Esophagus muscularis mucosa (tissue), 4 donors: ENCODE measurements at regions not wholly inside any gene's neighbourhood (a gene's known extent, or its start where the extent isn't known, plus 50 kb on each side); places are given as distances from the start of the nearest gene placed in this dataset.
"Not testable (repeated sequence)": the region's sequence is repeated elsewhere in the genome, so short reads cannot be mapped to it uniquely, and the experiment has no call there.

Experiments
- DNase-seq: peaks from one replicate; pipeline ENCODE4 v3.0.0-alpha.2; 2017; ENCODE audit errors: extremely low spot score
- H3K27ac ChIP-seq, 4 donors: fragments of 200-600 bp; sonication (generic); replicated peaks in 1 of 4; 1 replicate in 3 of 4; 2 replicates in 1 of 4; pipeline ENCODE4 v1.5.1; 2016 to 2019; ENCODE audit warnings: mild to moderate bottlenecking in 1 of 4
- H3K27me3 ChIP-seq, 4 donors: fragments of 200-600 bp; sonication (generic); one replicate each; pipeline versions ENCODE4 v1.5.1 to v1.6.0; 2016 to 2019
- H3K36me3 ChIP-seq, 4 donors: fragments of 200-600 bp; sonication (generic); one replicate each; pipeline ENCODE4 v1.5.1; 2016 to 2019
- H3K4me1 ChIP-seq, 4 donors: fragments of 200-600 bp; sonication (generic); one replicate each; pipeline ENCODE4 v1.5.1; 2016 to 2019
- H3K4me3 ChIP-seq, 4 donors: fragments of 200-600 bp; sonication (generic); 1 replicate in 2 of 4; 2 replicates in 2 of 4; pipeline ENCODE4 v1.5.1; 2016 to 2019; ENCODE audit warnings: mild to moderate bottlenecking in 4 of 4, moderate library complexity in 1 of 4
- H3K9me3 ChIP-seq, 4 donors: fragments of 200-600 bp; sonication (generic); 1 replicate in 3 of 4; 2 replicates in 1 of 4; pipeline ENCODE4 v1.5.1; 2016 to 2019
- CTCF ChIP-seq, 3 experiments: fragments of 200-600 bp in 2 of 3; fragments of 450-650 bp in 1 of 3; sonication (generic) in 2 of 3; IDR thresholded peaks; one replicate each; pipeline ENCODE4 v1.5.1; 2017 to 2019; ENCODE audit warnings: antibody characterized with exemption in 3 of 3, mild to moderate bottlenecking in 2 of 3, moderate library complexity in 1 of 3
- EP300 ChIP-seq: sonication (generic); formaldehyde crosslinking; IDR thresholded peaks from one replicate; pipeline ENCODE4 v1.6.1; 2017; ENCODE audit warnings: antibody characterized with exemption
- POLR2A ChIP-seq: fragments of 450-650 bp; IDR thresholded peaks from one replicate; pipeline ENCODE4 v1.6.1; 2017; ENCODE audit warnings: antibody characterized with exemption, moderate library complexity, mild to moderate bottlenecking, low read depth
- POLR2AphosphoS5 ChIP-seq, 2 donors: sonication (generic); formaldehyde crosslinking; IDR thresholded peaks; one replicate each; pipeline ENCODE4 v1.6.1; 2017; ENCODE audit warnings: antibody characterized with exemption in 2 of 2
- WGBS: methylation state at CpG from one replicate; pipeline ENCODE4 v1.1.5; 2018; 5-methylcytosine and 5-hydroxymethylcytosine counted together
- intact Hi-C: fragments of 100-400 bp; cut with DNase I; formaldehyde crosslinking; loops from one replicate; pipeline ENCODE4 v1.15.1; 2023

GRCh38 chr2:54029721-54030395 is 59.1 kb upstream of the PSME4 start:
- 81% methylated on average over 11 of the region's 11 CpGs for WGBS
- intact Hi-C loops, result no loop called here
- H3K27ac ChIP-seq, result no peak overlapping the region
- TF ChIP-seq POLR2A, result no peak
- TF ChIP-seq POLR2AphosphoS5 (IDR thresholded peaks at IDR 0.05), result no peak
- no peak for TF ChIP-seq EP300
- TF ChIP-seq CTCF (IDR thresholded peaks at IDR 0.05), result no peak
- H3K9me3 ChIP-seq, result no peaks in the 10 kb centered on the region
- DNase-seq, result peak; percentile 66
- H3K4me1 ChIP-seq, result peaks cover 0 to 6% (median 0%) of the 10 kb centered on the region in 4 donors
- H3K36me3 ChIP-seq, result peaks cover 0 to 4% (median 0%) of the 10 kb centered on the region in 4 donors
- no peak overlapping the region for H3K4me3 ChIP-seq
- no peaks in the 10 kb centered on the region for H3K27me3 ChIP-seq

GRCh38 chr2:54025463-54026075 is 54.8 kb upstream of the PSME4 start:
- H3K9me3 ChIP-seq, intact Hi-C loops, DNase-seq, H3K36me3 ChIP-seq, H3K27ac ChIP-seq, H3K27me3 ChIP-seq, H3K4me3 ChIP-seq, H3K4me1 ChIP-seq: not testable (repeated sequence)
- WGBS, result over 99% methylated on average over 6 of the region's 6 CpGs

GRCh38 chr2:54024576-54024975 is 53.8 kb upstream of the PSME4 start:
- Histone ChIP-seq H3K36me3 (no peaks in the 10 kb centered on the region), H3K4me1 (peaks cover 0 to 6% (median 0%) of the 10 kb centered on the region in 4 donors), H3K27me3 (no peaks in the 10 kb centered on the region), H3K4me3 (no peak overlapping the region), H3K9me3 (peaks cover 0 to 8% (median 0%) of the 10 kb centered on the region in 4 donors), H3K27ac (no peak overlapping the region)
- intact Hi-C loops, result no loop called here
- 95% methylated on average over 2 of the region's 2 CpGs for WGBS
- no peak for DNase-seq
- no peak for TF ChIP-seq EP300
- no peak for TF ChIP-seq POLR2A

GRCh38 chr2:54021702-54022101 is 50.9 kb upstream of the PSME4 start:
- Histone ChIP-seq H3K36me3 (no peaks in the 10 kb centered on the region), H3K27ac (no peak overlapping the region), H3K9me3 (peaks cover 0 to 8% (median 0%) of the 10 kb centered on the region in 4 donors), H3K4me1 (peaks cover 0 to 1% (median under 1%) of the 10 kb centered on the region in 4 donors), H3K27me3 (no peaks in the 10 kb centered on the region), H3K4me3 (no peak overlapping the region)
- 76% methylated on average over 3 of the region's 3 CpGs for WGBS
- intact Hi-C loops, result no loop called here
- TF ChIP-seq EP300 (no peak), POLR2A (no peak), CTCF (IDR thresholded peaks at IDR 0.05) (no peak), POLR2AphosphoS5 (IDR thresholded peaks at IDR 0.05) (no peak)
- DNase-seq, result no peak

GRCh38 chr2:54020793-54021414 is 50.1 kb upstream of the PSME4 start:
- Histone ChIP-seq H3K27ac (no peak overlapping the region), H3K27me3 (no peaks in the 10 kb centered on the region), H3K4me3 (no peak overlapping the region), H3K4me1 (peaks cover 2 to 9% (median 6%) of the 10 kb centered on the region in 4 donors), H3K36me3 (no peaks in the 10 kb centered on the region), H3K9me3 (peaks cover 0 to 8% (median 0%) of the 10 kb centered on the region in 4 donors)
- TF ChIP-seq EP300 (no peak), CTCF (IDR thresholded peaks at IDR 0.05) (no peak), POLR2AphosphoS5 (IDR thresholded peaks at IDR 0.05) (no peak), POLR2A (no peak)
- DNase-seq, result no peak
- intact Hi-C loops, result no loop called here
- 94% methylated on average over 7 of the region's 7 CpGs for WGBS
